ENCODE measurements at regions not wholly inside any gene's neighbourhood (a gene's known extent, or its start where the extent isn't known, plus 50 kb on each side); places are given as distances from the start of the nearest gene placed in this dataset.

DNA sequence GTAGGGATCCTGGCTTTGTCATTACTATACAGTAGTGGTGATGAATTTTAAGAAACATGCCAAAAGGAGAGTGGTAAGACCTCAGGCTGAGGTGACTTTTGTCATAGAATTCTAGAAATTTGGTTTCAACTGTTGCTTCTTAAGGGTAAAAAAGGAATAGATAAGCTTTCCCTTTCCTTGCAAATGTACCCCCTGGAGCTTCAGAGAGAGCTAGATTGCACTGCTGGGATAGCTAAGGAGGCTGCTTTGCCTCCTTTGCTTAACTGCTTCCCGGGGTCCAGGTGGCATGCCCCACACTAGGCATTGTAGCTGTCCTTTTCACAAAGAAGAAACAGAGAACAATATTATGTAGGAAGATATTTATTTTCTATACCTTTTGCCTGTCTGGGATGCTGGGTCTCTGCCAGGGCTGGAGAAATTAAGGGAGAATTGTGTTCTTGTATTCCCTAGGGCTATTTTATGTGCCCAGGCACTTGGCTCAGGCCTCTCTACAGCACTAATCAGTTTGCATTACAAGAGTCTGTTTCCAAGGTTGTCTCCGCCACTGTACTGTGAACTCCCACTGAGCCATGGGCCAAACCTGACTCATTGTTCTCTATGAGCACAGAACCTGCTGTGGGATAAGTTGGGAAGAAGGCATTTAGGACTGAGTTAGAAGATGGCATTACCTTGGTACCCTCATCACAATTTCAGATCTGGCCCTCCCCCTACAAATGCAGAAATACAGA is 460.0 kb downstream of the PDCD6IP start:
- DNase-seq: no peak

- DNase-seq: peak in 1 of 5 experiments; percentile 16
Observed at GRCh38 chr3:34260271-34261000, 462.0 kb downstream of the PDCD6IP start.

DNA sequence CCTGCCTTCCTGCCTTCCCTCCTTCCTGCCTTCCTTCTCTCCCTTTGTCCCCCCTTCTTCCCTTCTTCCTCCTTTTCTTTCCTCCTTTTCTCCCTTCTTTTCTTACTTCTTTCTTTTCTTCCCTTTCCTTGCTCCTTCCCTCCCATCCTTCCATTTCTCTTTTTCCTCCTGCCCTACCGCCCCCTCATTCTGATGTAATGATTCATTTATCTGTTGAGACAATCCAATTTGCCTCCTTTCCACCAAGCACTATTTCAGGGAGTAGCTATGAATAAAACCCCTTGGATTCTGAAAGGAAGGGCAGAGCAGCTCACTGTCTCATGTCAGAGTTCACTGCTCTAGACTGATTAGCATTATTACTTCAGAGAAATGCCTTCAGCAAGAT is 462.6 kb downstream of the PDCD6IP start:
- no peak for DNase-seq

- DNase-seq: no peak
Observed at GRCh38 chr3:34263101-34263621, 464.7 kb downstream of the PDCD6IP start.

DNA sequence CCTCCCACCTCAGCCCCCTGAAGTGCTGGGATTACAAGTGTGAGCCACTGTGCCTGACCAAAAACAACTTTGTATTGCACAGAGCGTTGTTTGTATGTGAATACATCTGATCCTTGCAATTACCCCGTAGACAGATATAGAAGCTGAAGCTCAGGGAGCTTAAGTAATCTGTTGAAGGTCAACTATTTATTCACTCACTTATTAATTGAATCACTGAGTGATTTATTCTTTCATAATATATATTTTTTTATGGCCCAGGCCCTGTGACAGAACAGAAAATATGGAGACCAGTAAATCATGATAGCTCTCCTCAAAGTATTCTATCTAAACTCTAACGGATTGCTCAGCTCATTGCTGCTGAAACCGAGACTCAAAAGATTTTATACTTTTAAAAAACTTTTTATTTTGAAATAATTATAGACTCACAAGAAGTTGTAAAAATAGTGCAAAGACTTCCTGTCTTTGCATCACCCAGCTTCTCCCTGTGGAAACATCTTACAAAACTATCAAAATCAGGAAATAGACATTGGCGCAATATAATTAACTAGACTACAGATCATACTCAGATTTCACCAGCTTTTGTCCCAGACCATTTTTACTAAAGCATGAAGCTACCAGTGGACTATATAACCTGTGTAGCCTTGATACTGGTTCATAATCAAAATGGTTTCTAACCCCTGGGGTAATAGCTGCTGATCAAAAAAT is 466.1 kb downstream of the PDCD6IP start:
- DNase-seq: no peak

DNA sequence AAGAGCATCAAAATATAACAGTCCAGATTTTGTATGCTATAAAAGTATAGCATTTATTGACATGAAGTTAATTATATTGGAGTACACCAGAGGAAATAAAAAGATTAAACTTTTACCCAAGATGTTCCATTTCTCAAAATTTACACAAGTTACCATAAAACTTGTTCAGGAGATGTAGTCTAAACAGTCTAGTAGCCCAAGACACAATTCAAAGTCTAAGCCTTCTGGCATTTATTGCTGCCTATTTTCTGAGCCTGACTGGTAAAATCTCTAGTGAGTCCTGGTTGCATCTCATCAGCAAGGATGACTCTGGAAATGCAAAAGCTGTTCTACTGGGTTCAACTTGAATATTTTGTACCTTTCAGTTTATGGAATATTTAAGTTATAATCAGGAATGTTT is 468.7 kb downstream of the PDCD6IP start:
- DNase-seq: no peak

DNA sequence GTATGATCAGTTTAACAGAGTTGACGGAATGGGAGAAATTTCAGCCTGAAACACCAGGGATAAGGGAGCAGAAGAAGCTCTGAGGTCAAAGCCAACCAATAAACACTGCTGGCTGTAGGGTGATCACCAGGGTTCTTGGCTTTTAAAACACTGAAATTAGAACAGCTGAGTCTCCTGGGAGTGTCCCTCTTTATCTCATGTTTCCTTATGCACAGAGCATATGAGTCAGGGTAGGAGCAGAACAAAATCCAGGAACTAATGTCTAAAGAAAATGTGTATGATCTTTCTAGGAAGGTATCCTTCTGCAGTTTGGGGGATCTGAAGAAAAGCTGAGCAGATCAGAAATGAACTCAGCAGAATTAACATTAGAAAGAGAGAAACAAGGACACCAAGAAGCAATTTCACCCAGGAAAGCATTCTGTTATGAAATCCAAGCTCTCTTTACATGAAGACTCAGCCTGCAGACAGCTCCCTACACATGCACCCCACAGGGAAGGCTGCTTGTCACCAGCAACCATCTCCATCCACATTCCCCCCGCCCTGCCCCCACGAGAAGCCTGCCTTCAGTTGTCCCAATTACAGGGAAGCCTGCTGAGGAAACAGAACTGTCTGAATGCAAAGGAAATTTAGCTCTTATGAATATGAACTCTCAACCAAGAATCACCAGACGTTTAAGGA is 469.7 kb downstream of the PDCD6IP start:
- no peak for DNase-seq

- DNase-seq: no peak
Observed at GRCh38 chr3:34275811-34276210, 477.4 kb downstream of the PDCD6IP start.

GRCh38 chr3:34276342-34276741 is 477.9 kb downstream of the PDCD6IP start:
- no peak for DNase-seq

DNA sequence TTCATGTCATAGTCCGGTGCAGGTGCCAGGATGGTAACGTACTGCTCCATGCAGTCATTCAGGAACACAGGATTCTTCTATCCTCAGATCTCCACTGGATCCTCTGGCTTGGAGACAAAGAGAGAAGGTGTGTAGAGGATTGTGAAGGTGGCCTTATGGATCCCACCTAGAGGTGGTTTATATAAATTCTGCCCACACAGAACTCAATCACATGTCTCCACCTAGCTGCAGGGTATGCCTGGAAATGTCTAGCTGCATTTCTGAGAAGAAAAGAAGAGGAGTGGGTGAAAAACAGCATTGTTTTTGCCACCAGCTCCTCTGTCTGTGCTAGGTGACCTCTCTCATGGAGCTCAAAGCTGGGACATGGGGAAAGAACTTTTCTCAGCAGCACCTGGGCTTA is 478.7 kb downstream of the PDCD6IP start:
- no peak for DNase-seq

DNA sequence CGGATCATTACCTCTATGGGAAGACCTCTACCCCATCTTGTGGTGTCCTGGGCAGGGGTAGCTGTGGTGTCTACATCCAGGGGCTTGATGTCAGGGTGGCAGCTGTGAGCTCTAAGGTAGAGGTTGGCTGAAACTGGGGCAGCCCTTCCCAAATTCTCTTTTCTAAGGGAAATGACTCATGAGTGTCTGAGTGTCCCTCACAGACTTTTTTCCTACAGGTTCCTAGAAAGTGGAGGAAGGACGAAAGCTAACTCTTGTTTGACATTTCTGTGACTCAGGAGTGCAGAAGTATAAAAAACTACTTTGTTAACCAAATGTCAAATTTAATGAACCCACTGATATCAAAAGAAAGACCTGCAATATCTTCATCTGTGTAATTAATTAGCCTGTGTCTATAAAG is 481.5 kb downstream of the PDCD6IP start:
- DNase-seq: no peak

DNA sequence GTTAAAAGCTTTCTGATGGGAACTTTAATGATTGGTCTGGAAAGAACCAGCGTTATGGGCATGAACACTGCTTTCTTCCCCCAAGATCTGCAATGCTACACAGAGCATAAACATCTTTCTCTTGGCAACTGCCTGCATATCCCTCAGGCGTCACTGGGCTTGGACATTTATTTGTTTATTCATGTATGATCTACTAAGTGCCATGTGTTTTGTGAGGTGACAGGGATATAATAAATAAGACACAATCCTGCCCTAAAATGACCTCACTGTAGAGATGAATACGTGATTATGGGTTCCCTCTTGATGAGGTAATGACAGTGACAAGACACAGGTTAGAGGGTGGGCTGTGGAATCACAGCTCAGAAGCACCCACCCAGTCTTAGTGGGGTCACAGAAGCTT is 485.3 kb downstream of the PDCD6IP start:
- DNase-seq: no peak

- DNase-seq: no peak
Observed at GRCh38 chr3:34284959-34285826, 486.8 kb downstream of the PDCD6IP start.

GRCh38 chr3:34285827-34286188 is 487.4 kb downstream of the PDCD6IP start:
- no peak for DNase-seq

GRCh38 chr3:34292605-34293300 is 494.3 kb downstream of the PDCD6IP start:
- no peak for DNase-seq

GRCh38 chr3:34294240-34294639 is 495.8 kb downstream of the PDCD6IP start:
- no peak for DNase-seq

GRCh38 chr3:34296796-34297195 is 498.4 kb downstream of the PDCD6IP start:
- DNase-seq: no peak

DNA sequence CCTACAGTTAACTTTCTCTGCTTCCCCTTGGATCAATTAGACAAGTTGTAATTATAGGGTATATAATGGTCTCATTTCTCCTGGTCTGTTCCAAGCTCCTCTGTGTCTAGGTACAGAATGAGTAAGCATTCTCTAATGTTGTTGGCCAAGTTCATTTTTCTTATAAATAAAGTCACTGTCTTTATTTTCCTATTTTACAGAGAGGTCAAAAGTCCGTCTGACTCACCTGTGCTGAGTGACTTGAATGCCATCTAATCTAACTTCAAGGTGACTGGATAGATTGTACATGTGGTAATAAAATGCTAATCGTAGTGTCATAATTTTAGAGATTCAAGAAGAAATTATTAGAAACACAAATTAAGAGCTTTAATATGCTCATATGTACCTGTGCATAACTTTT is 500.2 kb downstream of the PDCD6IP start:
- DNase-seq: no peak

GRCh38 chr3:34300621-34301020 is 502.2 kb downstream of the PDCD6IP start:
- DNase-seq: no peak

GRCh38 chr3:34301313-34301712 is 502.9 kb downstream of the PDCD6IP start:
- no peak for DNase-seq

GRCh38 chr3:34305266-34305665 is 506.8 kb downstream of the PDCD6IP start:
- DNase-seq: no peak

Measured in T-helper 2 cell (primary cell).